LNCAP (cell line): ENCODE measurements at regions not wholly inside any gene's neighbourhood (a gene's known extent, or its start where the extent isn't known, plus 50 kb on each side); places are given as distances from the start of the nearest gene placed in this dataset.

Experiments used
- TF ChIP-seq, protein P1 (sequence below): fragments of 450-650 bp; IDR thresholded peaks from 2 replicates; pipeline ENCODE4 v1.5.1; 2017; ENCODE audit warnings: mild to moderate bottlenecking

DNA sequence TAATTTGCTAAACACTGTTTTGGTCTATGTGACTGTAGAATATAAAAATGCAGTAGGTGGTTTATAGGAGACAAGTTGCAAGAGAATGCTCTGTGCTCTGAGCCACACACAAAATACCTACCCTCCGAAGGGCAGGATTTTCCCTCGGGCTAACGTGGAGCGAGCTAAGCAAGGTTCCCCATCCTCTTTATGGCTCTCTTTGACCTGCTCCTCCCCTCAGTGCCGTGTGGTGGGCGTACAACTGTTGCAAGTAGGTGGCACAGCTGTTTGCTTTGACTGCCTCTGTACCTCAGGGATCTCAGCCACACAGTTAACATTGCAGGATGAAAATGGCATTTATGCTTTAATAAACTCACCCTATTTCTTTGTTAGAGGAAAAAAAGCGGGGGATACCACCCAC, 339.1 kb downstream of the SATB1 start:
- TF ChIP-seq, protein P1, sequence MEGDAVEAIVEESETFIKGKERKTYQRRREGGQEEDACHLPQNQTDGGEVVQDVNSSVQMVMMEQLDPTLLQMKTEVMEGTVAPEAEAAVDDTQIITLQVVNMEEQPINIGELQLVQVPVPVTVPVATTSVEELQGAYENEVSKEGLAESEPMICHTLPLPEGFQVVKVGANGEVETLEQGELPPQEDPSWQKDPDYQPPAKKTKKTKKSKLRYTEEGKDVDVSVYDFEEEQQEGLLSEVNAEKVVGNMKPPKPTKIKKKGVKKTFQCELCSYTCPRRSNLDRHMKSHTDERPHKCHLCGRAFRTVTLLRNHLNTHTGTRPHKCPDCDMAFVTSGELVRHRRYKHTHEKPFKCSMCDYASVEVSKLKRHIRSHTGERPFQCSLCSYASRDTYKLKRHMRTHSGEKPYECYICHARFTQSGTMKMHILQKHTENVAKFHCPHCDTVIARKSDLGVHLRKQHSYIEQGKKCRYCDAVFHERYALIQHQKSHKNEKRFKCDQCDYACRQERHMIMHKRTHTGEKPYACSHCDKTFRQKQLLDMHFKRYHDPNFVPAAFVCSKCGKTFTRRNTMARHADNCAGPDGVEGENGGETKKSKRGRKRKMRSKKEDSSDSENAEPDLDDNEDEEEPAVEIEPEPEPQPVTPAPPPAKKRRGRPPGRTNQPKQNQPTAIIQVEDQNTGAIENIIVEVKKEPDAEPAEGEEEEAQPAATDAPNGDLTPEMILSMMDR, result no peak

DNA sequence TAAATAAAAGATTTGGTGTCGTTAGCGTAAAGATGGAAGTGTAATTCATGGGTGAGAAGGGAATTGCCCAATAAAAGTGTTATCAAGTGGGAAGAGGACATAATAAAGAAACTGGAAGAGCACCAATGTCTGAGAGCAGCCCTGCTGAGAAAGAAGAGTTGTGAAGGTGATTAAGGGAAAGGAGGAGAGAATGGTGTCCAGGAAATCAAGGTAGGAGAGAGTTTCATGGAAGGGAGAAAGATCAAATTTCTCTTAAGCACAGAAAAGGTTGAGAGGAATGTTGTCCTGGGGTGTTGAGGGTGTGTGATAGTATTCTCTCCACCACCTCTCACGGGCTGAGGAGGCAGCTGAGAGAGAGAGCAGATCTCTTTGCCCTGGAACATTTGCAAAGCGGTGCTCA, 339.7 kb downstream of the SATB1 start:
- TF ChIP-seq, protein P1, result no peak

DNA sequence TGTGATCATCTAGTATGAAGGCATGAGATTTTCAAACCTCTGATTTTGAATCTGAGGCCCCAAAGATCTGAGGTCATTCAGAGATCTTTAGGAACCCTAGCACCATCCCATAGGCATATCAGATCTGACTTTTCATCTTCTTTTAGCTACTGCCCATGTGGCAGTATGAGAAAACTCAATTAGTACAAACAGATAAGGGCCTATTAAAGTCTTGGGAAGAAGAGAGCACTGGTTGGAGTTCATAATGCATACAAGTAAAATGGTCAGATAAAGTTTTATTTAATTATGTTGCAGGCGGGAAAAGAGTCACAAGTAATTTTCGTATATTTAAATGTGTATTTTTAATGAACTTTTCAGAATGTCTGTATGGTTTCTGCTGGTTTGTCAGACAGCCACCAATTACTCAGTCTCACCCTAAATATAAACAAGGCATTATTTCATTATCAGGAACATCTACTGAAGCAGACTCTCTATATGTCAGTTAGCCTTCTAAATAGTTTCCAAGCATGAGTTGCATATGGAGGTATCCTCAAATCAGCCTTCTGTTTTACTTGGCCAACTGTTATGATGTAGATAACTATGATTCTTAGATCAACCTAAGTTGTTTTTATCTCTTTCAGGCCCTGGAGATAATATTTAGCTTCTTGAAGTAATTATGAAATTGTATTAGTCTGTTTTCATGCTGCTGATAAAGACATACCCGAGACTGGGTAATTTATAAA, 340.3 kb upstream of the TBC1D5 start:
- TF ChIP-seq, protein P1, result no peak

DNA sequence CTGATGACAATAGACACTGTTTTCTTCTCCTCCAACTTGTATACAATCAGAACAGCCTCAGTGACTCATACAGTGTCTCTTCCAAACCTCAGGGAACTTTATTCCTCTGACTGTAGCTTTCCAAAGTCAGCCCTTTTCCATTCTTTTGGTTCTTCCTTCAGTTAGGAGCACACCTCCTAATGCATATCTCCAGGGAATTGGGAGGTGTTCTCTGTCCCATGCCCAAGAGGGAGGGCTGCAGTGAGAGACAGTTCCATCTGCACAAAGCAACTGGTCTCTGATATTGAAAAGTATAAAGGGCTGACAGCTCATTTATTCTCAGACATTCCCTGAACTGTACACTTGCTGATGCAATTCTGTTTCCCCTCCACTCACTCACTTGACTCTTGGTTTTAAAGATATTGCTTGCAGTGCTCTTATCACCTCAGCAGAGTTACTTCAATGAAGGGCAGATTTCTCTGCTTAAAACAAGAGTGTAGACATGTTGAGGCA, 337.8 kb upstream of the TBC1D5 start:
- TF ChIP-seq, protein P1, result no peak

DNA sequence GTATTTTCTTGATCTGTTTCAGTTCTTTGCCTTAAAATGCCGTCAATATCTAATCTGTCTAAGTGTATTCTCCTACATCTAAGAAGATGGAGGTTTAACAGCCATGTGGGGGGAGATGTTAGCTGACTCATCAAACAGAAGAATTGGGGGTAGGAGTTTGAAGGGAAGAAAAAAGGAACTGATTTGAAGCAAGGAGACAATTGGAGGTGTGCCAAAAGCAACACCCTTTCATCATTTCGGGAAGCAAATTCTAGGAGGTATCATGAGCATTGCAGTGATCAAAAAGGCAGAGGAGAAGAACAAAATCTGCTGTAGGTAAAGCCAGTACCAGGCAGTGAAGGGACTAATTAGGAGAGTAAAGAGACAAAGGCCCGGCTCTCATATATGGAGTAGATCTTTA, 337.3 kb upstream of the TBC1D5 start:
- TF ChIP-seq, protein P1, result no peak

DNA sequence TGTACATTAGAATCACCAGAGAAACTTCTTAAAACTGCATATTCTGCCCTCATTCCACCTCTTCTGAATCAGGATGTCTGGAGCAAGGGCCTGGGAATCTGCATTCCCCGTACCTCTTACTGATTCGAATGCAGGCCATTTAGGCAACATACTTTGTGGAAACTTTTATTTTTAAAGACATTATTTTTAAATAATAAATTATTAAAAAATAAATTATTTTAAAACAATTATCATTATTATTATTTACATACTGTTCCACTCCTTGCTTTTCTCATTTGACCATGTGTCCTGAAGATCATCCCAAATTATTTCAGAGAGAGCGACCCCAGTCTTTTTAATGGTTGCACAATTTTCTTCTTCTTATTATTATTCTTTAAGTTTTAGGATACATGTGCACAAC, 336.6 kb upstream of the TBC1D5 start:
- TF ChIP-seq, protein P1, result no peak

DNA sequence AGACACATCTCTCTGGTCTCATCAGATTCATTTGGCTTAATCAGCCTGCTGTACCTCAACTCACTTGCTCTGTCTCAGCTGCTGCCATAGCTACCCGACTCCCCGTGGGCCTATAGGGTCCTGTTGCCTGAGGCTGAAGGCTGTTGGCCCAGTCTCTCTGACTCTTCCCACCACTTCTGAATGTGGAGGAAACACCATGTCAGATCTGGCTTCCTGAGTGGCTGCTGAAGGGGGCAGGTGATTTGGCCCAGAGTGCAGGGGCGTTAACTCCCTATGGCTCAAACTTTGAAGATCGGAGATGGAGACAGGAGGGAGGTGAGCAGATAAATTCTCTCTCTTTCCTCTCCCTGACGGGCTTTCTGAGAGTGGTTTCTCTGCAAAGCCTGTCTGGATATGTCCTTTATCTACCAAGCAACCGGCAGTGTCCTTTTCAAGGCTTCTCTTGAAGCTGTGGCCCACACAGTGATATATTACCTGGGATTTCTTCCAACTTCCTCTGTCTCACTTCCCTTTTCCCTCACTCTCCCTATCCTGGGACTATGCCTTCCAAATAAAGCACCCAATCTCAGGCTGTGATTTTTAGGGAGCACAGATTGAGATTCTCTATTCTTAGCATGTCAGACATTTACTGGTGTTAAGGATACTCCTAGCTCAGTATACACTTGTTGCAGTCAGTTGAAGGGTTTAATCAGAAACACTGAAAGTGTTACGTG, 334.9 kb upstream of the TBC1D5 start:
- TF ChIP-seq, protein P1, result no peak
